GM21737 (cell line): ENCODE measurements at regions not wholly inside any gene's neighbourhood (a gene's known extent, or its start where the extent isn't known, plus 50 kb on each side); places are given as distances from the start of the nearest gene placed in this dataset.
"Not testable (repeated sequence)": the region's sequence is repeated elsewhere in the genome, so short reads cannot be mapped to it uniquely, and the experiment has no call there.

Source experiments
- ATAC-seq: cut with Tn5 transposase; IDR thresholded peaks from one replicate; pipeline ENCODE4 v1.9.1; 2021; ENCODE audit warnings: mild to moderate bottlenecking, moderate library complexity; ENCODE audit not compliant: unreplicated experiment

- no peak for ATAC-seq
Observed at GRCh38 chr7:66502230-66503035, 126.2 kb upstream of the KCTD7 start.

GRCh38 chr7:66503036-66503370 is 125.7 kb upstream of the KCTD7 start:
- ATAC-seq, result no peak

GRCh38 chr7:66503551-66504031 is 125.1 kb upstream of the KCTD7 start:
- no peak for ATAC-seq

- no peak for ATAC-seq
Observed at GRCh38 chr7:66504131-66504530, 124.5 kb upstream of the KCTD7 start.

GRCh38 chr7:66505009-66505408 is 123.7 kb upstream of the KCTD7 start:
- no peak for ATAC-seq

- no peak for ATAC-seq
Observed at GRCh38 chr7:66505531-66506451, 122.9 kb upstream of the KCTD7 start.

GRCh38 chr7:66506703-66507102 is 122.0 kb upstream of the KCTD7 start:
- ATAC-seq, result not testable (repeated sequence)

GRCh38 chr7:66507764-66508296 is 120.9 kb upstream of the KCTD7 start:
- no peak for ATAC-seq

- ATAC-seq, result no peak
Observed at GRCh38 chr7:66508431-66508830, 120.2 kb upstream of the KCTD7 start.

- no peak for ATAC-seq
Observed at GRCh38 chr7:66514050-66514449, 114.6 kb upstream of the KCTD7 start.

- no peak for ATAC-seq
Observed at GRCh38 chr7:66517212-66517909, 111.3 kb upstream of the KCTD7 start.

GRCh38 chr7:66518151-66518691 is 110.5 kb upstream of the KCTD7 start:
- no peak for ATAC-seq

- no peak for ATAC-seq
Observed at GRCh38 chr7:66521675-66522074, 107.0 kb upstream of the KCTD7 start.

GRCh38 chr7:66522518-66522917 is 106.2 kb upstream of the KCTD7 start:
- no peak for ATAC-seq

- no peak for ATAC-seq
Observed at GRCh38 chr7:66523409-66523808, 105.3 kb upstream of the KCTD7 start.

GRCh38 chr7:66524738-66525137 is 103.9 kb upstream of the KCTD7 start:
- ATAC-seq, result no peak

- not testable (repeated sequence) for ATAC-seq
Observed at GRCh38 chr7:66526782-66527181, 101.9 kb upstream of the KCTD7 start.

GRCh38 chr7:66528652-66529051 is 100.0 kb upstream of the KCTD7 start:
- no peak for ATAC-seq

GRCh38 chr7:66529883-66530610 is 98.6 kb upstream of the KCTD7 start:
- ATAC-seq, result no peak
